Esophagus squamous epithelium (tissue), 4 donors: ENCODE measurements at regions not wholly inside any gene's neighbourhood (a gene's known extent, or its start where the extent isn't known, plus 50 kb on each side); places are given as distances from the start of the nearest gene placed in this dataset.

Experiments used
- CTCF ChIP-seq, 6 experiments: fragments of 450-650 bp in 4 of 6; fragments of 200-600 bp in 2 of 6; sonication (generic) in 2 of 6; IDR thresholded peaks; one replicate each; pipeline ENCODE4 v1.5.1; 2016 to 2019; ENCODE audit warnings: antibody characterized with exemption in 6 of 6, mild to moderate bottlenecking in 4 of 6, moderate library complexity in 4 of 6
- POLR2A ChIP-seq, 4 donors: fragments of 450-650 bp; IDR thresholded peaks; one replicate each; pipeline ENCODE4 v1.6.1; 2017; ENCODE audit warnings: antibody characterized with exemption in 4 of 4, mild to moderate bottlenecking in 4 of 4, moderate library complexity in 3 of 4

GRCh38 chr7:36036590-36036989 is 116.5 kb upstream of the EEPD1 start:
- TF ChIP-seq CTCF (IDR thresholded peaks at IDR 0.05) (no peak), POLR2A (IDR thresholded peaks at IDR 0.05) (no peak)
